Aorta (tissue), 5 donors: ENCODE measurements at regions not wholly inside any gene's neighbourhood (a gene's known extent, or its start where the extent isn't known, plus 50 kb on each side); places are given as distances from the start of the nearest gene placed in this dataset.
A peak's percentile ranks its signal among the peaks of the same experiment; 100 is the strongest.
"Not testable (repeated sequence)": the region's sequence is repeated elsewhere in the genome, so short reads cannot be mapped to it uniquely, and the experiment has no call there.

ENCODE experiments used
- ATAC-seq: fragments of 200-7000 bp; cut with Tn5 transposase; one replicate; pipeline ENCODE4 v1.9.1; 2022; ENCODE audit warnings: moderate library complexity; ENCODE audit not compliant: low FRiP score
- DNase-seq, 2 donors: peaks; one replicate each; pipeline ENCODE4 v3.0.0-alpha.2; 2020
- H3K27ac ChIP-seq, 2 donors: one replicate each; pipeline ENCODE4 v1.5.1; 2013; ENCODE audit warnings: low read length in 2 of 2, mild to moderate bottlenecking in 2 of 2, moderate library complexity in 2 of 2, control low read depth in 1 of 2, inconsistent platforms in 1 of 2, low read depth in 1 of 2
- H3K27me3 ChIP-seq, 2 donors: one replicate each; pipeline ENCODE4 v1.6.1; 2013; ENCODE audit warnings: control low read depth in 1 of 2, low read length in 1 of 2, mild to moderate bottlenecking in 1 of 2, moderate library complexity in 1 of 2; ENCODE audit not compliant: insufficient read depth in 2 of 2, control insufficient read depth in 1 of 2
- H3K36me3 ChIP-seq, 2 donors: one replicate each; pipeline ENCODE4 v1.6.1; 2013; ENCODE audit warnings: control low read depth in 1 of 2, low read length in 1 of 2, mild to moderate bottlenecking in 1 of 2; ENCODE audit not compliant: insufficient read depth in 2 of 2, control insufficient read depth in 1 of 2
- H3K4me1 ChIP-seq, 2 donors: one replicate each; pipeline ENCODE4 v1.6.1; 2013; ENCODE audit warnings: low read length in 2 of 2, control low read depth in 1 of 2, mild to moderate bottlenecking in 1 of 2, moderate library complexity in 1 of 2; ENCODE audit not compliant: insufficient read depth in 2 of 2, control insufficient read depth in 1 of 2
- H3K4me3 ChIP-seq, 2 donors: one replicate each; pipeline ENCODE4 v1.5.1; 2013; ENCODE audit warnings: low read length in 2 of 2, control low read depth in 1 of 2, mild to moderate bottlenecking in 1 of 2
- H3K9me3 ChIP-seq: one replicate; pipeline ENCODE4 v1.6.1; 2013; ENCODE audit warnings: mild to moderate bottlenecking, low read length; ENCODE audit not compliant: control insufficient read depth
- WGBS, 2 donors: extraction: QIAGEN DNeasy Blood & Tissue Kit; methylation state at CpG; one replicate each; pipeline ENCODE4 v1.1.7; 2013; 5-methylcytosine and 5-hydroxymethylcytosine counted together
- intact Hi-C, 2 donors: fragments of 100-400 bp; cut with DNase I; formaldehyde crosslinking; loops; one replicate each; pipeline versions ENCODE4 v1.14.2 to v1.15.0; 2022
- donor health status: healthy with polysubstance abuse.
- donor health status: Bipolar disorder and iron deficiency.
- donor health status: DM: no; HTN: no; CAD: no.
- donor health status: DM: no; HTN: no; CAD: no.
- donor health status: DM: yes; HTN: yes; CAD: no.

DNA sequence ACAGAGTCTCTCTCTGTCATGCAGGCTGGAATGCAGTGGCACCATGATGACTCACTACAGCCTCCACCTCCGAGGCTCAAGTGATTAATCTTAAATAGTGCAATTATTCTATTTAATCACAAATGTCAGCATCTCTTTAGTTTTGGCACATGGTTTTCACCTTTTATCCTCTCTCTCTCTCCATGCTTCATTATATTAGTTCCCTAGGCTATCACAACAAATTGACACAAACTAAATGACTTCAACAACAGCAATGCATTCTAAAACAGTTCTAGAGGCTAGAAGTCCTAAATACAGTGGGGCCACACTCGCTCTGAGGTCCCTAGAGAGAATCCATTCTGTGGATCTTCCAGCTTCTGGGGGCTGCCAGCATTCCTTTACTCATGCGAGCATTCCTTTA is 178.2 kb upstream of the ZNG1F start:
- DNase-seq, intact Hi-C loops, H3K27me3 ChIP-seq, H3K36me3 ChIP-seq, H3K9me3 ChIP-seq, ATAC-seq, H3K4me3 ChIP-seq, H3K4me1 ChIP-seq, H3K27ac ChIP-seq: not testable (repeated sequence)
- 39 to 44% methylated on average over 2 of the region's 3 CpGs for WGBS, 2 donors

DNA sequence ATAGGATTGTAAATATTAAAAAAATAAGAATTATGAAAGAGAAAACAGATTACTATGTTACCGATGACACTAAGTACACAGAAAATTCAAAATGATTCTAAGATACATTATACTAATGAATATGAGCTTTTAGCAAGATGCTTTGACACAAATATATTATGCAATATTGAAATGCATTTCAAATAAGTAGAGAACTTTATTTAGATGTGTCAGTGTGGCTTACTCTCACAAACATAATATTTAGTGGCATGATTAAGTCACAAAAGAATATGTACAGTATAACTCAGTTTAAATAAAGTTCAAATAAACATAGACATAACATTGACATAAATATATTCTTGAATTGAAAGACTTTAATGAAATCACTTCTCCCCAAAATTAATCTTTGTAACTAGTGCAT is 172.7 kb upstream of the ZNG1F start:
- ATAC-seq, H3K36me3 ChIP-seq, H3K4me3 ChIP-seq, DNase-seq, H3K9me3 ChIP-seq, intact Hi-C loops, H3K4me1 ChIP-seq, H3K27me3 ChIP-seq, H3K27ac ChIP-seq: not testable (repeated sequence)
- no CpG with 5 or more reads among the region's 1 CpG for WGBS, 2 donors

DNA sequence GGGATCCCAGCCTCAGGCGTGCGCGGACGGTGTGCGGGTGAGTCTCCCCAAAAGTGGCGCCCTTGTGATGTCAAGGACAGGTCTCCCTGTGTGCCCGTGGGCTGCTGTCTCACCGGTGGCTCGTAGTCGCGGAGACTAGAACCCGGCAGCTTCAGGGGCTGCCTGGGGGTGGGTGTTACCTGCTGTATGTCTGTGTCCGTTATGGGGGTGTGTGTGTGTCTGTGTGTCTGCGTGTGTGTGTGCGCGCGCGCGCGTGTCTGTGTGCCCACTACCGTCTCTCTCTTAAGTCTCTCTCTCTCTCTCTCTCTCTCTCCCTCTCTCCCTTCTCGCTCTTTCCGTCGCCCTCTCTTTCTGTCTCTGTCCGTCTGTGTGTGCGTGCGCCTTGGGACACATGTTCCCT is 170.0 kb upstream of the ZNG1F start:
- H3K4me1 ChIP-seq, H3K9me3 ChIP-seq, H3K27me3 ChIP-seq, H3K36me3 ChIP-seq, H3K27ac ChIP-seq, intact Hi-C loops: not testable (repeated sequence)
- WGBS, 2 donors: 2% methylated on average over 10 of the region's 27 CpGs; no CpG with 5 or more reads in 1 of the 2 donors
- H3K4me3 ChIP-seq: peak overlapping the region in 1 of 2 donors; percentile 58
- DNase-seq: peak in 1 of 2 donors; percentile 62
- ATAC-seq: peak; percentile 57

DNA sequence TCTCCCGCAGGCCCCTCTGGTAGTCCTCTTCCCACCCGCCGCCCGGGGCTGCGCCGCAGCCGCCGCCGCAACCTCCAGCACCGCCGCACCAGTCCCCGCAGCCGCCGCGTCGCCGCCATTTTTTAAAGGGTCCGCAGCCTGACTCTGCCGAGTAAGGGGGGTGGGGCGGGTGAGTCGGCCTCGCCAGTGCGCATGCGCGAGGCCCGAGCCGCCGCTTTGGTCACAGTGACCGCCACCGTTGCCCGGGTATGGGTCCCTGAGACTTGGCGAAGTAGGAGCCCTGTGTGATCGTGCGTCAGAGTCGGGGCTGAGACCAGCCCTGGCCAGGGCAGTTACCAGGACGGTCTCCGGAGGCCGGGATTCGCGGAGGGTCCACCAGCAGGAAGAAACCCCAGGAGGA is 169.6 kb upstream of the ZNG1F start:
- H3K4me3 ChIP-seq: peak overlapping the region in 1 of 2 donors; percentile 58
- H3K27ac ChIP-seq, H3K4me1 ChIP-seq, ATAC-seq, H3K9me3 ChIP-seq, intact Hi-C loops, H3K36me3 ChIP-seq, H3K27me3 ChIP-seq: not testable (repeated sequence)
- peak; percentile 85 to 94 for DNase-seq
- WGBS, 2 donors: 0% methylated on average over 15 of the region's 40 CpGs; no CpG with 5 or more reads in 1 of the 2 donors

DNA sequence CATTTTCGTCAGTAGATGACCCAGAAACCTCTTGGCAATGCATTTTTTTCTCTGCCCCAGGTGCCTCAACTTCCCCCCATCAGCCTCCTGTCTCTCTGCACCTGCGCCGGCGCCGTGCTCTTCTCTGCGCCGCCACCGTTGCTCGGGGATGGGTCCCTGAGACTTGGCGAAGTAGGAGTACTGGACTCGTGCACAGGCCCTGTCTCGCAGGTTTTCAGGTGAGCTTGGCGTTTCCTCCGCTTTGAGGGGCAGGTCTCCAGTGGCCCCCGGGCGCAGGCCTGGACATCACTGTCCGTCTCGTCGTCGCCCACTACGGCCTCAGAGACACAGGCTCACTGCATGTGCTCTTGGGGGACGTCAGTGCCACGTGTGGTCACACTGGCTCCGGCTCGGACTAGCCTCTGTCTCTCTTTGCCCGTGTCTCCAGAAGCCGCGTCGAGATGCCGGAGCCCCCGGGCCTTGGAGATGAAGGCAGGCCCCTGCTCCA is 168.8 kb upstream of the ZNG1F start:
- intact Hi-C loops, H3K9me3 ChIP-seq, H3K36me3 ChIP-seq, H3K27me3 ChIP-seq, H3K4me3 ChIP-seq, H3K4me1 ChIP-seq, ATAC-seq, DNase-seq, H3K27ac ChIP-seq: not testable (repeated sequence)
- WGBS, 2 donors: 19% methylated on average over 29 of the region's 31 CpGs; no CpG with 5 or more reads in 1 of the 2 donors

DNA sequence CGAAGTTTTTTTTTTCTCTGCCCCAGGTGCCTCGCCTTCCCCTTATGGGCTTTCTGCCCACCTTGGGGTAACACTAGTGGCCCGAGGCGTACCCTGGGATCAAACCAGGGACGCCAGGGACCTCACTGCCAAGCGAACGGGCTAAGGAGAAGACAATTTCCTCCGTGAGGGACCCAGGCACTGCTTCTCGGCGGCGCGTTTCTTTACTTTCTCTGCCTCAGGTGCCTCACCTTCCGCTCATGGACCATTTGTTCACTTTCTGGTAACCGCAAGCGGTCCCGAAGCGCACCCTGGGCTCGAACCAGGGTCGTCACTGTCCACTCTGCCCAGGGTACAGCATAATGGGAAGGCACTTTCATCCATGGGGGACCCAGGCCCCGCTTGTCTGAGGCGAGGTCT is 168.2 kb upstream of the ZNG1F start:
- intact Hi-C loops, ATAC-seq, H3K9me3 ChIP-seq, H3K27ac ChIP-seq, H3K4me1 ChIP-seq, H3K36me3 ChIP-seq, H3K4me3 ChIP-seq, H3K27me3 ChIP-seq, DNase-seq: not testable (repeated sequence)
- WGBS, 2 donors: 80 to 87% methylated on average over 17 to 18 of the region's 21 CpGs

DNA sequence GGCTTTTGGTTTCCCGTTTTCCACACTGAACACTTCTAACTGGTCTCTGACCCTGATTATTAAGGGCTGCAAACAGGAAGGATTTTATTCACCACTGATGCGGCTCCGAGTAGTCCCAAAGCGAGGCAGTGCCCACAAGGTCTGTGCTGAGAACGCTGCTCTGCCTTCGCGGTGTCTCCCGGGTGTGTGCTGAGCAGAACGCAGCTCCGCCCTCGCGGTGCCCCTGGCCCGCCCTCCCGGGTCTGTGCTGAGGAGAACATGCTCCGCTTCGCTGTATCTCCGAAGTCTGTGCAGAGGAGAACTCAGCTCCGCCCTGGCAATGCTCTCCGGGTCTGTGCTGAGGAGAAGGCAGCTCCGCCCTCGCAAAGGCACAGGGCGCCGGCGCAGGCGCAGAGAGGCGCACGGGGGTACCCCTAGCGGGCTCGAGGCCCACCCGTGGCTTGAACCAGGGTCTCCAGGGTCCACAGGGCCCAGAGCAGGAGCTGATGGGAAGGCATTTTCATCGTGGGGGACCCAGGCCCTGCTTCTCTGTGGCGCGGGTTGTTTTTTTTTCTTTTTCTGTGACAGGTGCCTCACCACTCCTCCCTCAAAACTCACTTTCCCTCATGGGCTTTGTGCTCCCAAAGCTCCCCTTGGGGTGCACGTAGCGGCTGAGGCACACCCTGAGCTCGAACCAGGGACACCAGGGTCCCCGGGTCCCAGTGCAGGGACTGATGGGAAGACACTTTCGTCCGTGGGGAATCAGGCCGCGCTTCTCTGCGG is 167.7 kb upstream of the ZNG1F start:
- H3K9me3 ChIP-seq, ATAC-seq, H3K4me3 ChIP-seq, H3K27ac ChIP-seq, H3K36me3 ChIP-seq, H3K4me1 ChIP-seq, intact Hi-C loops, H3K27me3 ChIP-seq: not testable (repeated sequence)
- 2 to 22% methylated on average over 13 to 22 of the region's 42 CpGs for WGBS, 2 donors
- DNase-seq: peak; percentile 87 to 95

DNA sequence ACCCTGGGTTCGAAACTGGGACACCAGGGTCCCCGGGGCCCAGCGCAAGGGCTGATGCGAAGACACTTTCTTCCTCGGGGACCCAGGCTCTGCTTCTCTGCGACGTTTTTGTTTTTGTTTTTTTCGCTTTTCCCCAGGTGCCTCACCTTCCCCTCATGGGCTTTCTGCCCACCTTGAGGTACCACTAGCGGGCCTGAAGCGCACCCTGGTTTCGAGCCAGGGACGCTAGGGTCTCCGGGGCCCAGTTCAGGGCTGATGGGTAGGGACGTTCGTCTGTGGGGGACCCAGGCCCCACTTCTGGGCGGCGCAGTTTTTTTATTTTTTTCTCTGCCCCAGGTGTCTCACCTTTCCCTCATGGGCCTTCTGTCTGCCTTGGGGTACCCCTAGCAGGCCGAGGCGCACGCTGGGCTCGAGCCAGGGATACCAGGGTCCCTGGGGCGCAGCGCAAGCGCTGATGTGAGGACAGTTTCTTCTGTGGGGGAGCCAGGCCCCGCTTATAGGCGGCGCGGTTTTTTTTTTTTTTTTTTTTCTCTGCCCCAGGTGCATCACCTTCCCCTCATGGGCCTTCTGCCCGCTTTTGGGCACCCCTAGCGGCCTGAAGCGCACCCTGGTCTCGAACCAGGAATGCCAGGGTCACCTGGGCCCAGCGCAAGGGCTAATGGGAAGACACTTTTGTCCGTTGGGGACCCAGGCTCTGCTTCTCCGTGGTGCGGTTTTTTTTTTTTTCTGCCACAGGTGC is 166.8 kb upstream of the ZNG1F start:
- intact Hi-C loops, H3K27me3 ChIP-seq, H3K4me1 ChIP-seq, H3K4me3 ChIP-seq, ATAC-seq, H3K27ac ChIP-seq, DNase-seq, H3K9me3 ChIP-seq, H3K36me3 ChIP-seq: not testable (repeated sequence)
- 26 to 34% methylated on average over 5 to 7 of the region's 36 CpGs for WGBS, 2 donors

DNA sequence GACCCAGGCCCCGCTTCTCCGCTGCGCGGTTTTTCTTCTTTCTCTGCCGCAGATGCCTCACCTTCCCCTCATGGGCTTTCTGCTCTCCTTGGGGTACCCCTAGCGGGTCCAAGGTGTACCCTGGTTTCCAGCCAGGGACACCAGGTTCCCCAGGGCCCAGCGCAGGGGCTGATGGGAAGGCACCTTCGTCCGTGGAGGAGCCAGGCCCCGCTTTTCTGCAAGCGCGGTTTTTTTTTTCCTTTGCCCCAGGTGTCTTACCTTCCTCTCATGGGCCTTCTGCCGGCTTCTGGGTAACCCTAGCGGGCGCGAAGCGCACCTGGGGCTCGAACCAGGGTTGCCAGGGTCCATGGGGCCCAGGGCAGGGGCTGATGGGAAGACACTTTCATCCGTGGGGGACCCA is 165.9 kb upstream of the ZNG1F start:
- DNase-seq, H3K27me3 ChIP-seq, H3K4me3 ChIP-seq, H3K27ac ChIP-seq, intact Hi-C loops, H3K36me3 ChIP-seq, H3K9me3 ChIP-seq, H3K4me1 ChIP-seq, ATAC-seq: not testable (repeated sequence)
- WGBS, 2 donors: 0 to 9% methylated on average over 2 to 11 of the region's 19 CpGs
